Naive thymus-derived CD8-positive, alpha-beta T cell (primary cell): ENCODE measurements at regions not wholly inside any gene's neighbourhood (a gene's known extent, or its start where the extent isn't known, plus 50 kb on each side); places are given as distances from the start of the nearest gene placed in this dataset.

Experiments
- ATAC-seq, 2 donors: fragments of 150-1000 bp; cut with Tn5 transposase in 1 of 2; sonication (Bioruptor Pico), chemical (Tn5 transposase) in 1 of 2; 1 replicate in 1 of 2; 2 replicates in 1 of 2; pipeline ENCODE4 v1.10.0; 2021; ENCODE audit warnings: mild to moderate bottlenecking in 2 of 2, moderate library complexity in 2 of 2
- POLR2A ChIA-PET: fragments of 350-600 bp; sonication (Branson Sonifier 250); formaldehyde crosslinking; loops from one replicate; lab custom pipeline; 2021; ENCODE audit warnings: antibody characterized with exemption; lab: Charles Lee
- DNase-seq, 10 donors: peaks; one replicate each; pipeline versions ENCODE4 v3.0.0 to v3.0.0-alpha.2; 2020 to 2022
- H3K27ac Mint-ChIP-seq, 10 donors: one replicate each; pipeline ENCODE4 v1.8.0; 2020 to 2022; ENCODE audit warnings: mild to moderate bottlenecking in 10 of 10, mixed read lengths in 10 of 10, moderate library complexity in 4 of 10, inconsistent platforms in 1 of 10
- H3K27me3 Mint-ChIP-seq, 5 donors: one replicate each; pipeline ENCODE4 v1.8.0; 2021 to 2022; ENCODE audit warnings: mixed read lengths in 5 of 5
- H3K36me3 Mint-ChIP-seq, 3 donors: one replicate each; pipeline ENCODE4 v1.8.0; 2020 to 2022; ENCODE audit warnings: mixed read lengths in 3 of 3, mild to moderate bottlenecking in 2 of 3, inconsistent platforms in 1 of 3
- H3K4me1 Mint-ChIP-seq, 4 donors: one replicate each; pipeline ENCODE4 v1.8.0; 2021 to 2022; ENCODE audit warnings: mixed read lengths in 4 of 4
- H3K4me3 Mint-ChIP-seq, 10 donors: one replicate each; pipeline ENCODE4 v1.8.0; 2020 to 2022; ENCODE audit warnings: mild to moderate bottlenecking in 10 of 10, mixed read lengths in 10 of 10, moderate library complexity in 6 of 10, inconsistent platforms in 1 of 10
- H3K9me3 Mint-ChIP-seq, 9 donors: one replicate each; pipeline ENCODE4 v1.8.0; 2020 to 2022; ENCODE audit warnings: mixed read lengths in 9 of 9, mild to moderate bottlenecking in 3 of 9, inconsistent platforms in 1 of 9, moderate library complexity in 1 of 9

GRCh38 chr4:86483173-86483490 is 111.0 kb upstream of the PTPN13 start:
- Mint-ChIP-seq H3K9me3 (no peaks in the 10 kb centered on the region), H3K27me3 (peaks cover 0 to 3% (median 0%) of the 10 kb centered on the region in 5 donors), H3K27ac (peak overlapping the region in 1 of 10 donors; percentile 1), H3K36me3 (no peaks in the 10 kb centered on the region), H3K4me3 (no peak overlapping the region), H3K4me1 (peaks cover 0 to 11% (median 6%) of the 10 kb centered on the region in 4 donors)
- ATAC-seq (no peak), DNase-seq (no peak)
- POLR2A ChIA-PET: no interaction called here

DNA sequence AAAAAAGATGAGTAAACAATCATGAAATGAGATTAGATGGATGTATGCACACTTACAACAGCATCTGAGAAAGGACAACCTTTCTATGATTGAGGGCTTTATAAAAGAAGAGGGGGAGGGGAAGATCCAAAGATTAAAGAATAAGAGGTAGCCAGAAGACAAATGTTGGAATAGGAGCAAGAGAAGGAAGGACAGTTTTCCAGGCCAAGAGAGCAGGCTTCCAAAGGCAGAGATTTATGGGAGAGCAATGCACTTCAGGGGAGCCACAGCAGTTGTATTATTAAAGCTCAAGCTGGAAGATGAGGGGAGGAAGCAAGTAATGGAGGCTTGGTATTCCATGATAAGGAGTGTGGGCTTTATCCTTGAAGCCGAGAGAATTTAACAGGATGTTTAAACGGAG is 110.3 kb upstream of the PTPN13 start:
- H3K4me1 Mint-ChIP-seq: peaks cover 0 to 11% (median 6%) of the 10 kb centered on the region in 4 donors
- POLR2A ChIA-PET: no interaction called here
- H3K36me3 Mint-ChIP-seq: no peaks in the 10 kb centered on the region
- ATAC-seq (no peak), DNase-seq (no peak)
- H3K27me3 Mint-ChIP-seq: peaks cover 0 to 3% (median 0%) of the 10 kb centered on the region in 5 donors
- H3K9me3 Mint-ChIP-seq: no peaks in the 10 kb centered on the region
- H3K4me3 Mint-ChIP-seq: no peak overlapping the region
- H3K27ac Mint-ChIP-seq: peak overlapping the region in 1 of 10 donors; percentile 41

- Mint-ChIP-seq H3K4me3 (no peak overlapping the region), H3K9me3 (no peaks in the 10 kb centered on the region), H3K4me1 (peaks cover 0 to 11% (median 6%) of the 10 kb centered on the region in 4 donors)
Measured at GRCh38 chr4:86484241-86484640, 109.9 kb upstream of the PTPN13 start.

GRCh38 chr4:86487738-86488348 is 106.3 kb upstream of the PTPN13 start:
- H3K27me3 Mint-ChIP-seq: peaks cover 0 to 3% (median 0%) of the 10 kb centered on the region in 5 donors
- peaks cover 0 to 3% (median 2%) of the 10 kb centered on the region in 4 donors for H3K4me1 Mint-ChIP-seq
- ATAC-seq (no peak), DNase-seq (no peak)
- H3K4me3 Mint-ChIP-seq: no peak overlapping the region
- no peak overlapping the region for H3K27ac Mint-ChIP-seq
- no peaks in the 10 kb centered on the region for H3K9me3 Mint-ChIP-seq
- POLR2A ChIA-PET: no interaction called here
- H3K36me3 Mint-ChIP-seq: no peaks in the 10 kb centered on the region

More at GRCh38 chr4:86484241-86484640, 109.9 kb upstream of the PTPN13 start:
- peaks cover 0 to 3% (median 0%) of the 10 kb centered on the region in 5 donors for H3K27me3 Mint-ChIP-seq
- POLR2A ChIA-PET: no interaction called here
- H3K36me3 Mint-ChIP-seq: no peaks in the 10 kb centered on the region
- DNase-seq: no peak
- no peak overlapping the region for H3K27ac Mint-ChIP-seq
- no peak for ATAC-seq

DNA sequence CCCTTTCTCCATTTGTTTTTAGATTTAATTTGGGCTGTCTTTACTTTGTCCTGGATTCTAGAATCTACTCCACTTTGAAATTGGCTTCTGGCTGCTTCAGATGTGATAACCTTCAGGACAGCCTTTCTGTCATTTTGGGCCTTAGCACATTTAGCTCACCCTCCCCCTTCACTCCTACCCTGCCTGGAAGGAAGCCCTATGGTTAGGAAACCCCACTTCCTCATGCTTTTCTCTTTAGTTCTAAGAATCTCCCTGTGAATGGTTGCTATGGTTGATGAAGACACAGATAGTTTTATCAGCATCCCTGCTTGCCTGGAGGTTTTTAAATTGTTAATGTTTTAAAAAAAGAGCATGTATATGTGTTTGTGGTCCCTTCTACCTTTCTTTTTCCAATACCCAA is 100.7 kb upstream of the PTPN13 start:
- ATAC-seq: no peak
- Mint-ChIP-seq H3K9me3 (no peaks in the 10 kb centered on the region), H3K4me3 (no peak overlapping the region), H3K27ac (no peak overlapping the region), H3K36me3 (no peaks in the 10 kb centered on the region), H3K4me1 (no peaks in the 10 kb centered on the region), H3K27me3 (no peaks in the 10 kb centered on the region)
- POLR2A ChIA-PET: no interaction called here
- DNase-seq: no peak

- Mint-ChIP-seq H3K4me3 (no peak overlapping the region), H3K36me3 (no peaks in the 10 kb centered on the region), H3K9me3 (no peaks in the 10 kb centered on the region), H3K27me3 (peaks cover 0 to 2% (median 0%) of the 10 kb centered on the region in 5 donors), H3K4me1 (no peaks in the 10 kb centered on the region), H3K27ac (no peak overlapping the region)
- POLR2A ChIA-PET: no interaction called here
- DNase-seq (peak in 3 of 10 donors; percentile 12 to 26 (median 20)), ATAC-seq (no peak)
Measured at GRCh38 chr4:86496094-86497080, 97.7 kb upstream of the PTPN13 start.

- Mint-ChIP-seq H3K36me3 (no peaks in the 10 kb centered on the region), H3K4me3 (no peak overlapping the region), H3K27ac (no peak overlapping the region), H3K9me3 (no peaks in the 10 kb centered on the region), H3K4me1 (no peaks in the 10 kb centered on the region), H3K27me3 (peaks cover 0 to 2% (median 0%) of the 10 kb centered on the region in 5 donors)
- ATAC-seq: no peak
- POLR2A ChIA-PET: no interaction called here
- no peak for DNase-seq
Measured at GRCh38 chr4:86497131-86497530, 97.0 kb upstream of the PTPN13 start.

GRCh38 chr4:86497980-86498862 is 95.9 kb upstream of the PTPN13 start:
- DNase-seq (peak in 3 of 10 donors; percentile 18 to 28 (median 19)), ATAC-seq (peak; percentile 58 to 71)
- Mint-ChIP-seq H3K4me3 (no peak overlapping the region), H3K27me3 (peaks cover 0 to 5% (median 2%) of the 10 kb centered on the region in 5 donors), H3K4me1 (no peaks in the 10 kb centered on the region), H3K9me3 (no peaks in the 10 kb centered on the region), H3K27ac (no peak overlapping the region), H3K36me3 (no peaks in the 10 kb centered on the region)
- POLR2A ChIA-PET: no interaction called here

DNA sequence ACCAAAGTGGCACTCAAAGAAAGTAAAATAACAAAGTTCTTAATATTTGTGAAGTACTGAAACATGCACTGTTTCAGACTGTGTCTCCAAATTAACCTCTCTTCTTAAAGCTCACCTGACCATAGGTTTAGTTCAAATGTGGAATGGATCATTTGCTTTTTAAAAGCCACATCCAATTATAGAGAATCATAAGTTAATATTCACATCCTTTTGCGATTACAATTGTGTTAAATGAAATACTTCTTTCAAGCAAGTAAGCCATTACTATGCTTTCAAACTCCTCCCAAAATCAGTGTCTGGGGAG is 95.3 kb upstream of the PTPN13 start:
- no peak overlapping the region for H3K4me3 Mint-ChIP-seq
- H3K27me3 Mint-ChIP-seq: peaks cover 0 to 8% (median 2%) of the 10 kb centered on the region in 5 donors
- no peaks in the 10 kb centered on the region for H3K4me1 Mint-ChIP-seq
- no peaks in the 10 kb centered on the region for H3K36me3 Mint-ChIP-seq
- no peak for DNase-seq
- H3K27ac Mint-ChIP-seq: no peak overlapping the region
- POLR2A ChIA-PET: no interaction called here
- ATAC-seq: no peak
- no peaks in the 10 kb centered on the region for H3K9me3 Mint-ChIP-seq

- POLR2A ChIA-PET: no interaction called here
- Mint-ChIP-seq H3K36me3 (no peaks in the 10 kb centered on the region), H3K4me1 (no peaks in the 10 kb centered on the region), H3K4me3 (no peak overlapping the region), H3K27ac (no peak overlapping the region), H3K9me3 (no peaks in the 10 kb centered on the region), H3K27me3 (peaks cover 0 to 11% (median 2%) of the 10 kb centered on the region in 5 donors)
- ATAC-seq (no peak), DNase-seq (no peak)
Measured at GRCh38 chr4:86500527-86500926, 93.6 kb upstream of the PTPN13 start.

DNA sequence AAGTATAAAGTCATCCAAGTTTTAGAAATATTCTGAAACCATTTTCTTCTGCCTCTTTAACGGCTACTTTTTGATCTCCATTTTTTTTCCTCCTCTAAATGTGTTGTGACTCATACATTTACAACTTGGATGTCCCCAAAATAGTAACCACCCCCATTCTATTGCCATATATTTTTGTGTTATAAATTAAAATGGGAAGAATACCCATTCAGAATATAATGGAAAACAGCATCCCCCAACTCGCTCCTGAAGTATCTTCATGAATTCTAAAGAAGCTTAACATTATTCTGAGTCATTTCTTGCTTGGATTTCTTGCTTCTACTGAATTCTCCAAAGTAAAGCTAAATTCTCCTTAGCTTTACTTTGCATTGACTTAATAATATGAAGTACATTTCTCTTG is 92.0 kb upstream of the PTPN13 start:
- DNase-seq (no peak), ATAC-seq (no peak)
- no peak overlapping the region for H3K27ac Mint-ChIP-seq
- no peak overlapping the region for H3K4me3 Mint-ChIP-seq
- H3K4me1 Mint-ChIP-seq: no peaks in the 10 kb centered on the region
- H3K36me3 Mint-ChIP-seq: no peaks in the 10 kb centered on the region
- H3K9me3 Mint-ChIP-seq: no peaks in the 10 kb centered on the region
- peaks cover 1 to 20% (median 8%) of the 10 kb centered on the region in 5 donors for H3K27me3 Mint-ChIP-seq
- POLR2A ChIA-PET: no interaction called here

- Mint-ChIP-seq H3K27ac (no peak overlapping the region), H3K27me3 (peaks cover 1 to 20% (median 8%) of the 10 kb centered on the region in 5 donors), H3K4me3 (no peak overlapping the region), H3K4me1 (no peaks in the 10 kb centered on the region), H3K9me3 (no peaks in the 10 kb centered on the region), H3K36me3 (no peaks in the 10 kb centered on the region)
- DNase-seq (no peak), ATAC-seq (no peak)
- POLR2A ChIA-PET: no interaction called here
Measured at GRCh38 chr4:86506591-86506990, 87.5 kb upstream of the PTPN13 start.

GRCh38 chr4:86508436-86508835 is 85.7 kb upstream of the PTPN13 start:
- DNase-seq: no peak
- no peak for ATAC-seq
- H3K4me3 Mint-ChIP-seq: no peak overlapping the region
- POLR2A ChIA-PET: no interaction called here
- H3K4me1 Mint-ChIP-seq: no peaks in the 10 kb centered on the region
- peaks cover 0 to 2% (median 0%) of the 10 kb centered on the region in 9 donors for H3K9me3 Mint-ChIP-seq
- H3K27me3 Mint-ChIP-seq: peaks cover 1 to 16% (median 5%) of the 10 kb centered on the region in 5 donors
- no peaks in the 10 kb centered on the region for H3K36me3 Mint-ChIP-seq
- no peak overlapping the region for H3K27ac Mint-ChIP-seq
